T-helper 17 cell (primary cell): ENCODE measurements at regions not wholly inside any gene's neighbourhood (a gene's known extent, or its start where the extent isn't known, plus 50 kb on each side); places are given as distances from the start of the nearest gene placed in this dataset.
"Not testable (repeated sequence)": the region's sequence is repeated elsewhere in the genome, so short reads cannot be mapped to it uniquely, and the experiment has no call there.

Experiments
- ATAC-seq: fragments of 150-1000 bp; cut with Tn5 transposase; 2 replicates; pipeline ENCODE4 v1.10.0; 2021; ENCODE audit warnings: mild to moderate bottlenecking, moderate library complexity
- DNase-seq, 3 donors: peaks; one replicate each; pipeline versions ENCODE4 v3.0.0 to v3.0.0-alpha.2; 2020 to 2021
- H3K9me3 ChIP-seq: one replicate; pipeline ENCODE4 v1.7.0; 2013; ENCODE audit warnings: low read length, mild to moderate bottlenecking; ENCODE audit not compliant: control insufficient read depth, poor library complexity, severe bottlenecking
- H3K27ac Mint-ChIP-seq: one replicate; pipeline ENCODE4 v1.8.0; 2022; ENCODE audit warnings: mild to moderate bottlenecking, moderate library complexity, mixed read lengths
- H3K27me3 Mint-ChIP-seq: one replicate; pipeline ENCODE4 v1.8.0; 2022; ENCODE audit warnings: mixed read lengths
- H3K36me3 Mint-ChIP-seq: one replicate; pipeline ENCODE4 v1.8.0; 2022; ENCODE audit warnings: low read depth, mixed read lengths
- H3K4me1 Mint-ChIP-seq: one replicate; pipeline ENCODE4 v1.8.0; 2022; ENCODE audit warnings: mild to moderate bottlenecking, mixed read lengths
- H3K4me3 Mint-ChIP-seq: one replicate; pipeline ENCODE4 v1.8.0; 2022; ENCODE audit warnings: mild to moderate bottlenecking, moderate library complexity, mixed read lengths

- H3K27ac Mint-ChIP-seq, result no peak overlapping the region
- H3K4me1 Mint-ChIP-seq, result no peaks in the 10 kb centered on the region
- no peak overlapping the region for H3K4me3 Mint-ChIP-seq
- no peaks in the 10 kb centered on the region for H3K36me3 Mint-ChIP-seq
- peaks cover 51% of the 10 kb centered on the region for H3K27me3 Mint-ChIP-seq
- ATAC-seq (no peak), DNase-seq (no peak)
- H3K9me3 ChIP-seq, result no peaks in the 10 kb centered on the region
These were observed 176.2 kb downstream of the YTHDC2 start for GRCh38 chr5:113689647-113690046.

GRCh38 chr5:113692466-113692865, 179.0 kb downstream of the YTHDC2 start:
- no peak for ATAC-seq
- Mint-ChIP-seq H3K27ac (no peak overlapping the region), H3K27me3 (peaks cover 64% of the 10 kb centered on the region), H3K4me1 (no peaks in the 10 kb centered on the region), H3K36me3 (no peaks in the 10 kb centered on the region), H3K4me3 (no peak overlapping the region)
- DNase-seq, result no peak
- H3K9me3 ChIP-seq, result no peaks in the 10 kb centered on the region

GRCh38 chr5:113692891-113693457, 179.5 kb downstream of the YTHDC2 start:
- no peaks in the 10 kb centered on the region for H3K4me1 Mint-ChIP-seq
- DNase-seq, result no peak
- H3K27me3 Mint-ChIP-seq, result peaks cover 64% of the 10 kb centered on the region
- ATAC-seq, result no peak
- no peaks in the 10 kb centered on the region for H3K9me3 ChIP-seq
- no peak overlapping the region for H3K27ac Mint-ChIP-seq
- no peaks in the 10 kb centered on the region for H3K36me3 Mint-ChIP-seq
- no peak overlapping the region for H3K4me3 Mint-ChIP-seq

GRCh38 chr5:113693701-113694100, 180.2 kb downstream of the YTHDC2 start:
- Mint-ChIP-seq H3K27ac (no peak overlapping the region), H3K4me1 (no peaks in the 10 kb centered on the region), H3K27me3 (peaks cover 62% of the 10 kb centered on the region), H3K36me3 (no peaks in the 10 kb centered on the region), H3K4me3 (no peak overlapping the region)
- no peak for ATAC-seq
- no peaks in the 10 kb centered on the region for H3K9me3 ChIP-seq
- no peak for DNase-seq

- no peaks in the 10 kb centered on the region for H3K9me3 ChIP-seq
- Mint-ChIP-seq H3K4me3 (no peak overlapping the region), H3K27me3 (peaks cover 53% of the 10 kb centered on the region), H3K27ac (no peak overlapping the region), H3K36me3 (no peaks in the 10 kb centered on the region), H3K4me1 (no peaks in the 10 kb centered on the region)
- DNase-seq (no peak), ATAC-seq (no peak)
These were observed 181.1 kb downstream of the YTHDC2 start for GRCh38 chr5:113694576-113694975.

- no peak overlapping the region for H3K4me3 Mint-ChIP-seq
- no peak for ATAC-seq
- no peak for DNase-seq
- H3K27ac Mint-ChIP-seq, result no peak overlapping the region
- H3K36me3 Mint-ChIP-seq, result no peaks in the 10 kb centered on the region
- no peaks in the 10 kb centered on the region for H3K9me3 ChIP-seq
- no peaks in the 10 kb centered on the region for H3K4me1 Mint-ChIP-seq
- H3K27me3 Mint-ChIP-seq, result no peaks in the 10 kb centered on the region
These were observed 189.8 kb downstream of the YTHDC2 start for GRCh38 chr5:113703266-113703665.

- ATAC-seq (no peak), DNase-seq (no peak)
- H3K9me3 ChIP-seq, result no peaks in the 10 kb centered on the region
- Mint-ChIP-seq H3K4me3 (no peak overlapping the region), H3K4me1 (no peaks in the 10 kb centered on the region), H3K27ac (no peak overlapping the region), H3K27me3 (no peaks in the 10 kb centered on the region), H3K36me3 (no peaks in the 10 kb centered on the region)
These were observed 192.2 kb downstream of the YTHDC2 start for GRCh38 chr5:113705657-113706056.

GRCh38 chr5:113713051-113713450, 199.6 kb downstream of the YTHDC2 start:
- Mint-ChIP-seq H3K4me3 (no peak overlapping the region), H3K4me1 (no peaks in the 10 kb centered on the region), H3K36me3 (no peaks in the 10 kb centered on the region), H3K27me3 (no peaks in the 10 kb centered on the region), H3K27ac (no peak overlapping the region)
- no peak for ATAC-seq
- DNase-seq, result no peak
- no peaks in the 10 kb centered on the region for H3K9me3 ChIP-seq

- H3K4me1 Mint-ChIP-seq, H3K36me3 Mint-ChIP-seq, ATAC-seq, H3K9me3 ChIP-seq, H3K27me3 Mint-ChIP-seq, DNase-seq, H3K4me3 Mint-ChIP-seq, H3K27ac Mint-ChIP-seq: not testable (repeated sequence)
These were observed 202.4 kb downstream of the YTHDC2 start for GRCh38 chr5:113715921-113716320.

- Mint-ChIP-seq H3K4me1 (no peaks in the 10 kb centered on the region), H3K36me3 (no peaks in the 10 kb centered on the region), H3K27ac (no peak overlapping the region), H3K4me3 (no peak overlapping the region), H3K27me3 (no peaks in the 10 kb centered on the region)
- ATAC-seq (no peak), DNase-seq (no peak)
- no peaks in the 10 kb centered on the region for H3K9me3 ChIP-seq
These were observed 206.1 kb downstream of the YTHDC2 start for GRCh38 chr5:113719549-113719948.

GRCh38 chr5:113721171-113721570, 207.7 kb downstream of the YTHDC2 start:
- no peaks in the 10 kb centered on the region for H3K27me3 Mint-ChIP-seq
- H3K4me3 Mint-ChIP-seq, result no peak overlapping the region
- no peaks in the 10 kb centered on the region for H3K4me1 Mint-ChIP-seq
- H3K36me3 Mint-ChIP-seq, result no peaks in the 10 kb centered on the region
- H3K27ac Mint-ChIP-seq, result no peak overlapping the region
- ATAC-seq (no peak), DNase-seq (no peak)
- H3K9me3 ChIP-seq, result no peaks in the 10 kb centered on the region

- Mint-ChIP-seq H3K27ac (no peak overlapping the region), H3K27me3 (no peaks in the 10 kb centered on the region), H3K4me3 (no peak overlapping the region), H3K36me3 (no peaks in the 10 kb centered on the region), H3K4me1 (no peaks in the 10 kb centered on the region)
- DNase-seq (no peak), ATAC-seq (no peak)
- H3K9me3 ChIP-seq, result no peaks in the 10 kb centered on the region
These were observed 209.5 kb downstream of the YTHDC2 start for GRCh38 chr5:113723021-113723420.

- Mint-ChIP-seq H3K27ac (no peak overlapping the region), H3K27me3 (no peaks in the 10 kb centered on the region), H3K4me1 (no peaks in the 10 kb centered on the region), H3K36me3 (no peaks in the 10 kb centered on the region), H3K4me3 (no peak overlapping the region)
- DNase-seq (no peak), ATAC-seq (no peak)
- no peaks in the 10 kb centered on the region for H3K9me3 ChIP-seq
These were observed 222.3 kb downstream of the YTHDC2 start for GRCh38 chr5:113735751-113736150.

- H3K4me3 Mint-ChIP-seq, result no peak overlapping the region
- no peak for DNase-seq
- H3K4me1 Mint-ChIP-seq, result no peaks in the 10 kb centered on the region
- no peak overlapping the region for H3K27ac Mint-ChIP-seq
- peaks cover 6% of the 10 kb centered on the region for H3K27me3 Mint-ChIP-seq
- ATAC-seq, result no peak
- H3K36me3 Mint-ChIP-seq, result no peaks in the 10 kb centered on the region
- H3K9me3 ChIP-seq, result no peaks in the 10 kb centered on the region
These were observed 228.7 kb downstream of the YTHDC2 start for GRCh38 chr5:113742176-113742575.
